ENCODE measurements at regions not wholly inside any gene's neighbourhood (a gene's known extent, or its start where the extent isn't known, plus 50 kb on each side); places are given as distances from the start of the nearest gene placed in this dataset.
"Not testable (repeated sequence)": the region's sequence is repeated elsewhere in the genome, so short reads cannot be mapped to it uniquely, and the experiment has no call there.

GRCh38 chr20:50331469-50332363, 141.1 kb downstream of the CEBPB start:
- DNase-seq (peak in 1 of 10 donors; percentile 7), ATAC-seq (no peak)
- no peaks in the 10 kb centered on the region for H3K9me3 Mint-ChIP-seq
- peaks cover 0 to 7% (median 2%) of the 10 kb centered on the region in 4 donors for H3K4me1 Mint-ChIP-seq
- H3K27me3 Mint-ChIP-seq, result peaks cover 2 to 37% (median 11%) of the 10 kb centered on the region in 5 donors
- H3K36me3 Mint-ChIP-seq, result no peaks in the 10 kb centered on the region
- H3K4me3 Mint-ChIP-seq, result no peak overlapping the region
- POLR2A ChIA-PET, result no interaction called here
- H3K27ac Mint-ChIP-seq, result no peak overlapping the region

GRCh38 chr20:50332491-50332980, 141.9 kb downstream of the CEBPB start:
- Mint-ChIP-seq H3K9me3 (no peaks in the 10 kb centered on the region), H3K27ac (no peak overlapping the region), H3K4me1 (peaks cover 0 to 9% (median 2%) of the 10 kb centered on the region in 4 donors), H3K4me3 (no peak overlapping the region), H3K36me3 (no peaks in the 10 kb centered on the region), H3K27me3 (peaks cover 2 to 37% (median 11%) of the 10 kb centered on the region in 5 donors)
- no peak for ATAC-seq
- peak in 1 of 10 donors; percentile 38 for DNase-seq
- POLR2A ChIA-PET, result no interaction called here

- no peak for ATAC-seq
- no peaks in the 10 kb centered on the region for H3K36me3 Mint-ChIP-seq
- peaks cover 0 to 15% (median 2%) of the 10 kb centered on the region in 4 donors for H3K4me1 Mint-ChIP-seq
- POLR2A ChIA-PET, result no interaction called here
- no peaks in the 10 kb centered on the region for H3K9me3 Mint-ChIP-seq
- H3K4me3 Mint-ChIP-seq, result no peak overlapping the region
- H3K27me3 Mint-ChIP-seq, result peaks cover 2 to 37% (median 9%) of the 10 kb centered on the region in 5 donors
- H3K27ac Mint-ChIP-seq, result no peak overlapping the region
- peak in 1 of 10 donors; percentile 19 for DNase-seq
Measured at GRCh38 chr20:50333131-50333670, 142.6 kb downstream of the CEBPB start.

GRCh38 chr20:50333812-50334211, 143.2 kb downstream of the CEBPB start:
- H3K4me3 Mint-ChIP-seq, result no peak overlapping the region
- no peak overlapping the region for H3K27ac Mint-ChIP-seq
- POLR2A ChIA-PET, result no interaction called here
- no peaks in the 10 kb centered on the region for H3K9me3 Mint-ChIP-seq
- no peaks in the 10 kb centered on the region for H3K36me3 Mint-ChIP-seq
- peaks cover 4 to 21% (median 9%) of the 10 kb centered on the region in 4 donors for H3K4me1 Mint-ChIP-seq
- no peak for ATAC-seq
- peaks cover 2 to 37% (median 9%) of the 10 kb centered on the region in 5 donors for H3K27me3 Mint-ChIP-seq
- peak in 1 of 10 donors; percentile 36 for DNase-seq

- DNase-seq, H3K4me3 Mint-ChIP-seq, POLR2A ChIA-PET, ATAC-seq, H3K9me3 Mint-ChIP-seq, H3K36me3 Mint-ChIP-seq: not testable (repeated sequence)
- peak overlapping the region in 1 of 10 donors; percentile 2 for H3K27ac Mint-ChIP-seq
- H3K27me3 Mint-ChIP-seq, result peaks cover 2 to 35% (median 8%) of the 10 kb centered on the region in 5 donors
- peaks cover 6 to 28% (median 16%) of the 10 kb centered on the region in 4 donors for H3K4me1 Mint-ChIP-seq
Measured at GRCh38 chr20:50334512-50334911, 143.9 kb downstream of the CEBPB start.

- Mint-ChIP-seq H3K4me3 (no peak overlapping the region), H3K36me3 (no peaks in the 10 kb centered on the region), H3K27ac (peak overlapping the region in 2 of 10 donors; percentile 22 to 52), H3K4me1 (peaks cover 9 to 34% (median 22%) of the 10 kb centered on the region in 4 donors), H3K9me3 (no peaks in the 10 kb centered on the region), H3K27me3 (peaks cover 2 to 29% (median 5%) of the 10 kb centered on the region in 5 donors)
- peak in 1 of 10 donors; percentile 48 for DNase-seq
- peak in 1 of 2 donors; percentile 50 for ATAC-seq
- POLR2A ChIA-PET, result no interaction called here
Measured at GRCh38 chr20:50335105-50335504, 144.5 kb downstream of the CEBPB start.

GRCh38 chr20:50335866-50336265, 145.2 kb downstream of the CEBPB start:
- Mint-ChIP-seq H3K27me3 (peaks cover 0 to 22% (median 5%) of the 10 kb centered on the region in 5 donors), H3K9me3 (no peaks in the 10 kb centered on the region), H3K27ac (peak overlapping the region in 1 of 10 donors; percentile 63), H3K4me3 (no peak overlapping the region), H3K4me1 (peaks cover 12 to 35% (median 26%) of the 10 kb centered on the region in 4 donors), H3K36me3 (no peaks in the 10 kb centered on the region)
- no peak for DNase-seq
- no peak for ATAC-seq
- POLR2A ChIA-PET, result no interaction called here

GRCh38 chr20:50336661-50337060, 146.0 kb downstream of the CEBPB start:
- Mint-ChIP-seq H3K27me3 (peaks cover 0 to 16% (median 2%) of the 10 kb centered on the region in 5 donors), H3K36me3 (no peaks in the 10 kb centered on the region), H3K27ac (peak overlapping the region in 1 of 10 donors; percentile 63), H3K4me3 (no peak overlapping the region), H3K4me1 (peaks cover 12 to 34% (median 26%) of the 10 kb centered on the region in 4 donors), H3K9me3 (no peaks in the 10 kb centered on the region)
- ATAC-seq (no peak), DNase-seq (no peak)
- POLR2A ChIA-PET, result no interaction called here

- peak overlapping the region in 4 of 10 donors; percentile 10 to 89 (median 67) for H3K27ac Mint-ChIP-seq
- no peak for ATAC-seq
Measured at GRCh38 chr20:50337521-50338466, 147.2 kb downstream of the CEBPB start.

GRCh38 chr20:50338479-50339391, 148.1 kb downstream of the CEBPB start:
- no peaks in the 10 kb centered on the region for H3K9me3 Mint-ChIP-seq
- POLR2A ChIA-PET, result interaction anchor here (0.7 kb wide), 1 partner anchor 97 kb away, joined by 3 read pairs; no protein-coding TSS in a partner anchor
- peak; percentile 56 to 77 for ATAC-seq
- no peaks in the 10 kb centered on the region for H3K36me3 Mint-ChIP-seq
- H3K27me3 Mint-ChIP-seq, result peaks cover 0 to 2% (median 0%) of the 10 kb centered on the region in 5 donors
- H3K4me3 Mint-ChIP-seq, result peak overlapping the region; percentile 30 to 79 (median 46)
- H3K27ac Mint-ChIP-seq, result peak overlapping the region; percentile 7 to 89 (median 74)
- peak in 4 of 10 donors; percentile 9 to 55 (median 37) for DNase-seq
- peaks cover 12 to 34% (median 26%) of the 10 kb centered on the region in 4 donors for H3K4me1 Mint-ChIP-seq

More at GRCh38 chr20:50337521-50338466, 147.2 kb downstream of the CEBPB start:
- H3K9me3 Mint-ChIP-seq, result no peaks in the 10 kb centered on the region
- peaks cover 0 to 5% (median 2%) of the 10 kb centered on the region in 5 donors for H3K27me3 Mint-ChIP-seq
- no peaks in the 10 kb centered on the region for H3K36me3 Mint-ChIP-seq
- POLR2A ChIA-PET, result no interaction called here
- DNase-seq, result peak in 1 of 10 donors; percentile 18
- H3K4me3 Mint-ChIP-seq, result peak overlapping the region in 4 of 10 donors; percentile 1 to 79 (median 36)
- H3K4me1 Mint-ChIP-seq, result peaks cover 12 to 34% (median 26%) of the 10 kb centered on the region in 4 donors

GRCh38 chr20:50339466-50339901, 148.9 kb downstream of the CEBPB start:
- H3K4me1 Mint-ChIP-seq, result peaks cover 12 to 34% (median 26%) of the 10 kb centered on the region in 4 donors
- peak overlapping the region in 6 of 10 donors; percentile 16 to 79 (median 48) for H3K4me3 Mint-ChIP-seq
- POLR2A ChIA-PET, result interaction anchor here (0.6 kb wide), 1 partner anchor 27 kb away, joined by 3 read pairs; no protein-coding TSS in a partner anchor
- no peaks in the 10 kb centered on the region for H3K27me3 Mint-ChIP-seq
- DNase-seq, result peak in 1 of 10 donors; percentile 21
- peak overlapping the region in 8 of 10 donors; percentile 36 to 87 (median 72) for H3K27ac Mint-ChIP-seq
- no peaks in the 10 kb centered on the region for H3K9me3 Mint-ChIP-seq
- no peaks in the 10 kb centered on the region for H3K36me3 Mint-ChIP-seq
- no peak for ATAC-seq
